ENCODE measurements at regions not wholly inside any gene's neighbourhood (a gene's known extent, or its start where the extent isn't known, plus 50 kb on each side); places are given as distances from the start of the nearest gene placed in this dataset.
"Not testable (repeated sequence)": the region's sequence is repeated elsewhere in the genome, so short reads cannot be mapped to it uniquely, and the experiment has no call there.

GRCh38 chr7:41554481-41554880, 148.4 kb downstream of the INHBA start:
- Histone ChIP-seq H3K4me1 (ENCODE audit: control insufficient read depth in 4 of 4, insufficient read depth in 4 of 4, low read length in 3 of 4) (peaks cover 0 to 5% (median 0%) of the 10 kb centered on the region in 4 donors), H3K9ac (ENCODE audit: low read depth in 1 of 2, low read length in 2 of 2) (no peak overlapping the region), H3K27ac (ENCODE audit: low read depth in 1 of 2, low read length in 2 of 2) (no peak overlapping the region), H3K36me3 (ENCODE audit: control insufficient read depth in 4 of 4, insufficient read depth in 3 of 4, low read depth in 1 of 4, low read length in 3 of 4) (no peaks in the 10 kb centered on the region), H3K9me3 (ENCODE audit: control insufficient read depth in 4 of 4, low read length in 3 of 4) (no peaks in the 10 kb centered on the region), H3K4me3 (ENCODE audit: low read depth in 1 of 3, low read length in 3 of 3) (no peak overlapping the region), H3K27me3 (ENCODE audit: control insufficient read depth in 4 of 4, insufficient read depth in 4 of 4, low read length in 3 of 4) (no peaks in the 10 kb centered on the region)
- no peak for TF ChIP-seq TAF1 (conservative IDR thresholded peaks at IDR 0.05)
- no peak for TF ChIP-seq NR2F2 (IDR thresholded peaks at IDR 0.05)
- TF ChIP-seq YY1 (IDR thresholded peaks at IDR 0.05): no peak
- TF ChIP-seq RAD21 (IDR thresholded peaks at IDR 0.05): no peak
- TF ChIP-seq, protein P1, sequence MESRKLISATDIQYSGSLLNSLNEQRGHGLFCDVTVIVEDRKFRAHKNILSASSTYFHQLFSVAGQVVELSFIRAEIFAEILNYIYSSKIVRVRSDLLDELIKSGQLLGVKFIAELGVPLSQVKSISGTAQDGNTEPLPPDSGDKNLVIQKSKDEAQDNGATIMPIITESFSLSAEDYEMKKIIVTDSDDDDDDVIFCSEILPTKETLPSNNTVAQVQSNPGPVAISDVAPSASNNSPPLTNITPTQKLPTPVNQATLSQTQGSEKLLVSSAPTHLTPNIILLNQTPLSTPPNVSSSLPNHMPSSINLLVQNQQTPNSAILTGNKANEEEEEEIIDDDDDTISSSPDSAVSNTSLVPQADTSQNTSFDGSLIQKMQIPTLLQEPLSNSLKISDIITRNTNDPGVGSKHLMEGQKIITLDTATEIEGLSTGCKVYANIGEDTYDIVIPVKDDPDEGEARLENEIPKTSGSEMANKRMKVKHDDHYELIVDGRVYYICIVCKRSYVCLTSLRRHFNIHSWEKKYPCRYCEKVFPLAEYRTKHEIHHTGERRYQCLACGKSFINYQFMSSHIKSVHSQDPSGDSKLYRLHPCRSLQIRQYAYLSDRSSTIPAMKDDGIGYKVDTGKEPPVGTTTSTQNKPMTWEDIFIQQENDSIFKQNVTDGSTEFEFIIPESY (IDR thresholded peaks at IDR 0.05): no peak
- no peak for TF ChIP-seq CTCF (IDR thresholded peaks at IDR 0.05; ENCODE audit: low read depth, low read length, missing input control)
- TF ChIP-seq JUND (IDR thresholded peaks at IDR 0.05): no peak
- TF ChIP-seq SP1 (IDR thresholded peaks at IDR 0.05): no peak
- TF ChIP-seq, protein P2, sequence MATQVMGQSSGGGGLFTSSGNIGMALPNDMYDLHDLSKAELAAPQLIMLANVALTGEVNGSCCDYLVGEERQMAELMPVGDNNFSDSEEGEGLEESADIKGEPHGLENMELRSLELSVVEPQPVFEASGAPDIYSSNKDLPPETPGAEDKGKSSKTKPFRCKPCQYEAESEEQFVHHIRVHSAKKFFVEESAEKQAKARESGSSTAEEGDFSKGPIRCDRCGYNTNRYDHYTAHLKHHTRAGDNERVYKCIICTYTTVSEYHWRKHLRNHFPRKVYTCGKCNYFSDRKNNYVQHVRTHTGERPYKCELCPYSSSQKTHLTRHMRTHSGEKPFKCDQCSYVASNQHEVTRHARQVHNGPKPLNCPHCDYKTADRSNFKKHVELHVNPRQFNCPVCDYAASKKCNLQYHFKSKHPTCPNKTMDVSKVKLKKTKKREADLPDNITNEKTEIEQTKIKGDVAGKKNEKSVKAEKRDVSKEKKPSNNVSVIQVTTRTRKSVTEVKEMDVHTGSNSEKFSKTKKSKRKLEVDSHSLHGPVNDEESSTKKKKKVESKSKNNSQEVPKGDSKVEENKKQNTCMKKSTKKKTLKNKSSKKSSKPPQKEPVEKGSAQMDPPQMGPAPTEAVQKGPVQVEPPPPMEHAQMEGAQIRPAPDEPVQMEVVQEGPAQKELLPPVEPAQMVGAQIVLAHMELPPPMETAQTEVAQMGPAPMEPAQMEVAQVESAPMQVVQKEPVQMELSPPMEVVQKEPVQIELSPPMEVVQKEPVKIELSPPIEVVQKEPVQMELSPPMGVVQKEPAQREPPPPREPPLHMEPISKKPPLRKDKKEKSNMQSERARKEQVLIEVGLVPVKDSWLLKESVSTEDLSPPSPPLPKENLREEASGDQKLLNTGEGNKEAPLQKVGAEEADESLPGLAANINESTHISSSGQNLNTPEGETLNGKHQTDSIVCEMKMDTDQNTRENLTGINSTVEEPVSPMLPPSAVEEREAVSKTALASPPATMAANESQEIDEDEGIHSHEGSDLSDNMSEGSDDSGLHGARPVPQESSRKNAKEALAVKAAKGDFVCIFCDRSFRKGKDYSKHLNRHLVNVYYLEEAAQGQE (IDR thresholded peaks at IDR 0.05): no peak
- no peak for TF ChIP-seq FOXA2 (IDR thresholded peaks at IDR 0.05)
- TF ChIP-seq FOXA1 (IDR thresholded peaks at IDR 0.05): no peak
- TF ChIP-seq HNF4A (conservative IDR thresholded peaks at IDR 0.05): no peak
- DNase-seq (ENCODE audit: low spot score): no peak

DNA sequence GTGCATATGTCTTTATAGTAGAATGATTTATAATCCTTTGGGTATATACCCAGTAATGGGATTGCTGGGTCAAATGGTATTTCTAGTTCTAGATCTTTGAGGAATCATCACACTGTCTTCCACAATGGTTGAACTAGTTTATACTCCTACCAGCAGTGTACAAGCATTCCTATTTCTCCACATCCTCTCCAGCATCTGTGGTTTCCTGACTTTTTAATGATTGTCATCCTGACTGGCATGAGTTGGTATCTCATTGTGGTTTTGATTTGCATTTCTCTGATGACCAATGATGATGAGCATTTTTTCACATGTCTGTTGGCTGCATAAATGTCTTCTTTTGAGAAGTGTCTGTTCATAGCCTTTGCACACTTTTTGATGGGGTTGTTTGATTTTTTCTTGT, 152.8 kb downstream of the INHBA start:
- H3K9me3 ChIP-seq (ENCODE audit: control insufficient read depth in 4 of 4, low read length in 3 of 4); H3K27me3 ChIP-seq (ENCODE audit: control insufficient read depth in 4 of 4, insufficient read depth in 4 of 4, low read length in 3 of 4); H3K27ac ChIP-seq (ENCODE audit: low read depth in 1 of 2, low read length in 2 of 2); DNase-seq (ENCODE audit: low spot score); H3K9ac ChIP-seq (ENCODE audit: low read depth in 1 of 2, low read length in 2 of 2); H3K4me3 ChIP-seq (ENCODE audit: low read depth in 1 of 3, low read length in 3 of 3); H3K4me1 ChIP-seq (ENCODE audit: control insufficient read depth in 4 of 4, insufficient read depth in 4 of 4, low read length in 3 of 4); H3K36me3 ChIP-seq (ENCODE audit: control insufficient read depth in 4 of 4, insufficient read depth in 3 of 4, low read depth in 1 of 4, low read length in 3 of 4): not testable (repeated sequence)

DNA sequence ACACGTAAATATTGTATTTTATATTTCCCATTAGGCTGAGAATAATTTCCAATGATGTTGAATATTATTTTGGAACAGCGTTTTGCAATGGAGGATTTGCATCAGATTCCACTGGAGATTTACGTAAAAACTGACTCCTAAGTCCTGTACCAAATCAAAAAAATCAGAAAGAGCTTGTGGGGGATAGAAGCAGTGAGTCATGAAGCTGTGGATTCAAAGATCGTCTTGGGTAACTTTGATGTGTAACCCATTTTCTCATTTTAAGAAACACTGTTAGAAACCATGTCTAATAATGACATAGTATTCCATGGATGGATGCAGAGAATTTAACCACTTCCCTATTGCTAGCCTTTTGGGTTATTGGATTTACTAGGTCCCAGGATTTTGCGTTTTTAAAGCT, 158.6 kb downstream of the INHBA start:
- Histone ChIP-seq H3K27me3 (ENCODE audit: control insufficient read depth in 4 of 4, insufficient read depth in 4 of 4, low read length in 3 of 4) (no peaks in the 10 kb centered on the region), H3K9ac (ENCODE audit: low read depth in 1 of 2, low read length in 2 of 2) (no peak overlapping the region), H3K27ac (ENCODE audit: low read depth in 1 of 2, low read length in 2 of 2) (no peak overlapping the region), H3K4me3 (ENCODE audit: low read depth in 1 of 3, low read length in 3 of 3) (no peak overlapping the region), H3K9me3 (ENCODE audit: control insufficient read depth in 4 of 4, low read length in 3 of 4) (no peaks in the 10 kb centered on the region), H3K36me3 (ENCODE audit: control insufficient read depth in 4 of 4, insufficient read depth in 3 of 4, low read depth in 1 of 4, low read length in 3 of 4) (no peaks in the 10 kb centered on the region), H3K4me1 (ENCODE audit: control insufficient read depth in 4 of 4, insufficient read depth in 4 of 4, low read length in 3 of 4) (peaks cover 0 to 2% (median 1%) of the 10 kb centered on the region in 4 donors)
- no peak for TF ChIP-seq SP1 (IDR thresholded peaks at IDR 0.05)
- TF ChIP-seq, protein P3, sequence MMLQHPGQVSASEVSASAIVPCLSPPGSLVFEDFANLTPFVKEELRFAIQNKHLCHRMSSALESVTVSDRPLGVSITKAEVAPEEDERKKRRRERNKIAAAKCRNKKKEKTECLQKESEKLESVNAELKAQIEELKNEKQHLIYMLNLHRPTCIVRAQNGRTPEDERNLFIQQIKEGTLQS (IDR thresholded peaks at IDR 0.05): no peak
- DNase-seq (ENCODE audit: low spot score): no peak
- WGBS: 89% methylated on average over 5 of the region's 5 CpGs

Data from liver (tissue), 8 donors.